H9 (cell line): ENCODE measurements at regions not wholly inside any gene's neighbourhood (a gene's known extent, or its start where the extent isn't known, plus 50 kb on each side); places are given as distances from the start of the nearest gene placed in this dataset.

ENCODE experiments used
- DNase-seq: peaks from one replicate; pipeline ENCODE4 v3.0.0-alpha.2; 2017
- H2AFZ ChIP-seq: one replicate; pipeline ENCODE4 v1.6.1; 2013; ENCODE audit warnings: mild to moderate bottlenecking, low read length, control low read depth, moderate library complexity
- H2AK5ac ChIP-seq: 2 replicates; pipeline ENCODE4 v1.6.1; 2013; ENCODE audit warnings: low read length, control low read depth, mixed read lengths; ENCODE audit not compliant: insufficient read length
- H2BK120ac ChIP-seq: one replicate; pipeline ENCODE4 v1.6.1; 2013; ENCODE audit warnings: low read depth, mild to moderate bottlenecking, low read length, control low read depth, inconsistent platforms; ENCODE audit not compliant: poor library complexity, severe bottlenecking
- H2BK12ac ChIP-seq: 2 replicates; pipeline ENCODE4 v1.6.1; 2013; ENCODE audit warnings: low read length, control low read depth, mixed read lengths, low read depth; ENCODE audit not compliant: insufficient read length
- H2BK15ac ChIP-seq: 2 replicates; pipeline ENCODE4 v1.6.1; 2013; ENCODE audit warnings: low read depth, low read length, control low read depth
- H2BK20ac ChIP-seq: one replicate; pipeline ENCODE4 v1.6.1; 2013; ENCODE audit warnings: low read depth, mild to moderate bottlenecking, low read length, control low read depth, inconsistent platforms; ENCODE audit not compliant: poor library complexity, severe bottlenecking
- H2BK5ac ChIP-seq: 2 replicates; pipeline ENCODE4 v1.6.1; 2013; ENCODE audit warnings: low read length, control low read depth, mixed read lengths; ENCODE audit not compliant: insufficient read length
- H3K14ac ChIP-seq: 2 replicates; pipeline ENCODE4 v1.6.1; 2013; ENCODE audit warnings: low read length, control low read depth; ENCODE audit not compliant: insufficient read depth
- H3K18ac ChIP-seq: 2 replicates; pipeline ENCODE4 v1.6.1; 2013; ENCODE audit warnings: low read depth, mild to moderate bottlenecking, mixed read lengths, low read length, control low read depth; ENCODE audit not compliant: insufficient read length
- H3K23ac ChIP-seq: 2 replicates; pipeline ENCODE4 v1.6.1; 2013; ENCODE audit warnings: low read length, control low read depth, mixed read lengths, low read depth; ENCODE audit not compliant: insufficient read length
- H3K23me2 ChIP-seq: 2 replicates; pipeline ENCODE4 v1.6.1; 2013; ENCODE audit warnings: low read depth, mild to moderate bottlenecking, mixed read lengths, low read length, control low read depth; ENCODE audit not compliant: insufficient read length, poor library complexity, severe bottlenecking
- H3K27ac ChIP-seq: 2 replicates; pipeline ENCODE4 v1.5.1; 2013; ENCODE audit warnings: low read length, control low read depth, mixed read lengths, low read depth; ENCODE audit not compliant: insufficient read length
- H3K27me3 ChIP-seq: 2 replicates; pipeline ENCODE4 v1.6.1; 2013; ENCODE audit warnings: low read length, control low read depth, inconsistent platforms; ENCODE audit not compliant: insufficient read depth
- H3K4ac ChIP-seq: 2 replicates; pipeline ENCODE4 v1.6.1; 2013; ENCODE audit warnings: low read depth, mild to moderate bottlenecking, control low read depth, inconsistent platforms, low read length, moderate library complexity
- H3K4me1 ChIP-seq: 2 replicates; pipeline ENCODE4 v1.6.1; 2013; ENCODE audit warnings: low read length, control low read depth, inconsistent platforms; ENCODE audit not compliant: insufficient read depth
- H3K4me2 ChIP-seq: 2 replicates; pipeline ENCODE4 v1.6.1; 2013; ENCODE audit warnings: low read length, control low read depth, mixed read lengths; ENCODE audit not compliant: insufficient read length, insufficient read depth
- H3K56ac ChIP-seq: 2 replicates; pipeline ENCODE4 v1.6.1; 2013; ENCODE audit warnings: low read depth, mild to moderate bottlenecking, mixed read lengths, low read length, control low read depth; ENCODE audit not compliant: insufficient read length
- H3K79me1 ChIP-seq: 2 replicates; pipeline ENCODE4 v1.6.1; 2013; ENCODE audit warnings: low read depth, mild to moderate bottlenecking, moderate library complexity, low read length, control low read depth, inconsistent platforms; ENCODE audit not compliant: insufficient read depth, poor library complexity, severe bottlenecking
- H3K79me2 ChIP-seq: 2 replicates; pipeline ENCODE4 v1.6.1; 2013; ENCODE audit warnings: low read length, control low read depth, inconsistent platforms; ENCODE audit not compliant: insufficient read depth
- H3K9ac ChIP-seq: 2 replicates; pipeline ENCODE4 v1.6.1; 2013; ENCODE audit warnings: low read length, control low read depth, mixed read lengths; ENCODE audit not compliant: insufficient read length; ENCODE audit errors: extremely low read depth
- H3K9me3 ChIP-seq: one replicate; pipeline ENCODE4 v1.6.1; 2013; ENCODE audit warnings: low read depth, low read length, inconsistent platforms; ENCODE audit not compliant: control insufficient read depth
- H3T11ph ChIP-seq: one replicate; pipeline ENCODE4 v1.6.1; 2013; ENCODE audit warnings: mild to moderate bottlenecking, low read length, control low read depth, inconsistent platforms
- H4K20me1 ChIP-seq: one replicate; pipeline ENCODE4 v1.6.1; 2013; ENCODE audit not compliant: control insufficient read depth, insufficient read length, insufficient read depth
- H4K5ac ChIP-seq: 2 replicates; pipeline ENCODE4 v1.6.1; 2013; ENCODE audit warnings: low read depth, mild to moderate bottlenecking, mixed read lengths, low read length, control low read depth; ENCODE audit not compliant: insufficient read length
- H4K8ac ChIP-seq: replicated peaks from 2 replicates; pipeline ENCODE4 v1.6.1; 2013; ENCODE audit warnings: low read length, control low read depth, mixed read lengths, low read depth; ENCODE audit not compliant: insufficient read length
- H4K91ac ChIP-seq: 2 replicates; pipeline ENCODE4 v1.6.1; 2013; ENCODE audit warnings: low read depth, mild to moderate bottlenecking, moderate library complexity, mixed read lengths, low read length, control low read depth; ENCODE audit not compliant: insufficient read length
- H3K27ac Mint-ChIP-seq, 3 experiments: 2 replicates in 2 of 3; 3 replicates in 1 of 3; pipeline ENCODE4 v1.8.0; 2020 to 2021; ENCODE audit warnings: mixed read lengths in 3 of 3, mild to moderate bottlenecking in 1 of 3, moderate library complexity in 1 of 3
- H3K27me3 Mint-ChIP-seq: 2 replicates; pipeline ENCODE4 v1.8.0; 2021; ENCODE audit warnings: low read depth, mild to moderate bottlenecking, moderate library complexity, mixed read lengths
- H3K36me3 Mint-ChIP-seq, 3 experiments: 2 replicates in 2 of 3; 3 replicates in 1 of 3; pipeline ENCODE4 v1.8.0; 2020 to 2021; ENCODE audit warnings: low read depth in 3 of 3, mixed read lengths in 3 of 3; ENCODE audit not compliant: insufficient read depth in 1 of 3
- H3K4me1 Mint-ChIP-seq, 2 experiments: 2 replicates each; pipeline ENCODE4 v1.8.0; 2020; ENCODE audit warnings: mixed read lengths in 2 of 2
- H3K4me3 Mint-ChIP-seq, 2 experiments: 2 replicates in 1 of 2; 3 replicates in 1 of 2; pipeline ENCODE4 v1.8.0; 2020 to 2021; ENCODE audit warnings: mild to moderate bottlenecking in 2 of 2, mixed read lengths in 2 of 2, moderate library complexity in 1 of 2
- H3K9me3 Mint-ChIP-seq, 2 experiments: 2 replicates in 1 of 2; 3 replicates in 1 of 2; pipeline ENCODE4 v1.8.0; 2020; ENCODE audit warnings: mild to moderate bottlenecking in 2 of 2, mixed read lengths in 2 of 2, moderate library complexity in 1 of 2
- CTCF ChIP-seq: fragments of 200-600 bp; sonication (generic); conservative IDR thresholded peaks from 3 replicates; pipeline ENCODE4 v1.8.0; 2021; ENCODE audit warnings: antibody characterized with exemption, mild to moderate bottlenecking
- WGBS: extraction: QIAGEN DNeasy Blood & Tissue Kit; methylation state at CpG from one replicate; pipeline ENCODE4 v1.1.7; 2013; ENCODE audit warnings: missing lambda C conversion rate, low lambda C conversion rate, mixed read lengths; ENCODE audit not compliant: insufficient read length; ENCODE audit errors: extremely low coverage; 5-methylcytosine and 5-hydroxymethylcytosine counted together

GRCh38 chr7:126228356-126229061, 1024.2 kb downstream of the GRM8 start:
- no peak overlapping the region for H3K23ac ChIP-seq
- H3K56ac ChIP-seq: no peak overlapping the region
- no peak overlapping the region for H3K14ac ChIP-seq
- H3K79me2 ChIP-seq: no peaks in the 10 kb centered on the region
- no peak overlapping the region for H3K27ac ChIP-seq
- 100% methylated on average over 2 of the region's 4 CpGs for WGBS
- H3K18ac ChIP-seq: no peak overlapping the region
- Mint-ChIP-seq H3K9me3 (peaks cover 0 to 2% of the 10 kb centered on the region in 2 experiments; a peak in 2 of 5 replicates), H3K27ac (no peak overlapping the region), H3K27me3 (no peaks in the 10 kb centered on the region; the same call in 1 of the 2 replicates), H3K4me3 (no peak overlapping the region), H3K36me3 (no peaks in the 10 kb centered on the region), H3K4me1 (no peaks in the 10 kb centered on the region)
- no peak overlapping the region for H2BK12ac ChIP-seq
- H2AFZ ChIP-seq: no peak overlapping the region
- no peaks in the 10 kb centered on the region for H3K23me2 ChIP-seq
- no peak overlapping the region for H3K4ac ChIP-seq
- no peak overlapping the region for H3K4me2 ChIP-seq
- no peak for DNase-seq
- no peak overlapping the region for H4K5ac ChIP-seq
- no peak overlapping the region for H2BK5ac ChIP-seq
- no peak overlapping the region for H2BK15ac ChIP-seq
- H2BK120ac ChIP-seq: no peak overlapping the region
- H3K27me3 ChIP-seq: no peaks in the 10 kb centered on the region
- no peak overlapping the region for H3K9ac ChIP-seq
- no peak overlapping the region for H2AK5ac ChIP-seq
- H4K91ac ChIP-seq: no peak overlapping the region
- H3K9me3 ChIP-seq: no peaks in the 10 kb centered on the region
- H2BK20ac ChIP-seq: no peak overlapping the region
- no peaks in the 10 kb centered on the region for H3K79me1 ChIP-seq
- no peaks in the 10 kb centered on the region for H3K4me1 ChIP-seq
- no peak overlapping the region for H4K8ac ChIP-seq
- TF ChIP-seq CTCF: no peak
- no peaks in the 10 kb centered on the region for H4K20me1 ChIP-seq
- no peak overlapping the region for H3T11ph ChIP-seq
